ENCODE measurements at regions not wholly inside any gene's neighbourhood (a gene's known extent, or its start where the extent isn't known, plus 50 kb on each side); places are given as distances from the start of the nearest gene placed in this dataset.

- DNase-seq (ENCODE audit: low spot score in 2 of 2), result no peak
- no peak overlapping the region for H3K27ac ChIP-seq
- H3K4me3 ChIP-seq, result no peak overlapping the region
- no peaks in the 10 kb centered on the region for H3K36me3 ChIP-seq
- H3K4me1 ChIP-seq, result no peaks in the 10 kb centered on the region
- TF ChIP-seq CTCF (IDR thresholded peaks at IDR 0.05) (no peak), EP300 (IDR thresholded peaks at IDR 0.05) (no peak), POLR2A (IDR thresholded peaks at IDR 0.05) (no peak)
- WGBS, 2 donors, result 36 to 48% methylated on average over 2 of the region's 2 CpGs
- H3K9me3 ChIP-seq, result no peaks in the 10 kb centered on the region
- H3K27me3 ChIP-seq, result no peaks in the 10 kb centered on the region
These were observed 63.2 kb upstream of the FAM47B start for GRCh38 chrX:34879346-34879745.

GRCh38 chrX:34879886-34880285 lies 62.7 kb upstream of the FAM47B start:
- H3K36me3 ChIP-seq, result no peaks in the 10 kb centered on the region
- no peak overlapping the region for H3K4me3 ChIP-seq
- WGBS, 2 donors, result 72 to 89% methylated on average over 4 of the region's 4 CpGs
- H3K4me1 ChIP-seq, result no peaks in the 10 kb centered on the region
- TF ChIP-seq POLR2A (IDR thresholded peaks at IDR 0.05) (no peak), CTCF (IDR thresholded peaks at IDR 0.05) (no peak), EP300 (IDR thresholded peaks at IDR 0.05) (no peak)
- no peaks in the 10 kb centered on the region for H3K9me3 ChIP-seq
- H3K27ac ChIP-seq, result no peak overlapping the region
- H3K27me3 ChIP-seq, result no peaks in the 10 kb centered on the region
- no peak for DNase-seq (ENCODE audit: low spot score in 2 of 2)

GRCh38 chrX:34880656-34881055 lies 61.9 kb upstream of the FAM47B start:
- no peak for DNase-seq (ENCODE audit: low spot score in 2 of 2)
- Histone ChIP-seq H3K9me3 (no peaks in the 10 kb centered on the region), H3K27me3 (no peaks in the 10 kb centered on the region), H3K4me1 (no peaks in the 10 kb centered on the region), H3K36me3 (no peaks in the 10 kb centered on the region), H3K4me3 (no peak overlapping the region), H3K27ac (no peak overlapping the region)
- WGBS, 2 donors, result 60 to 73% methylated on average over 1 to 2 of the region's 2 CpGs
- no peak for TF ChIP-seq CTCF (IDR thresholded peaks at IDR 0.05)
- TF ChIP-seq POLR2A (IDR thresholded peaks at IDR 0.05), result no peak
- TF ChIP-seq EP300 (IDR thresholded peaks at IDR 0.05), result no peak

- H3K27ac ChIP-seq, result no peak overlapping the region
- WGBS, 2 donors, result 92 to 93% methylated on average over 5 of the region's 5 CpGs
- H3K9me3 ChIP-seq, result no peaks in the 10 kb centered on the region
- no peaks in the 10 kb centered on the region for H3K27me3 ChIP-seq
- TF ChIP-seq CTCF (IDR thresholded peaks at IDR 0.05), result no peak
- no peak for TF ChIP-seq POLR2A (IDR thresholded peaks at IDR 0.05)
- no peak for TF ChIP-seq EP300 (IDR thresholded peaks at IDR 0.05)
- H3K4me3 ChIP-seq, result no peak overlapping the region
- H3K36me3 ChIP-seq, result no peaks in the 10 kb centered on the region
- no peaks in the 10 kb centered on the region for H3K4me1 ChIP-seq
- DNase-seq (ENCODE audit: low spot score in 2 of 2), result no peak
These were observed 60.9 kb upstream of the FAM47B start for GRCh38 chrX:34881671-34882070.

- Histone ChIP-seq H3K27me3 (no peaks in the 10 kb centered on the region), H3K4me1 (no peaks in the 10 kb centered on the region), H3K4me3 (no peak overlapping the region), H3K9me3 (no peaks in the 10 kb centered on the region), H3K36me3 (no peaks in the 10 kb centered on the region), H3K27ac (no peak overlapping the region)
- 61 to 69% methylated on average over 2 of the region's 2 CpGs for WGBS, 2 donors
- TF ChIP-seq CTCF (IDR thresholded peaks at IDR 0.05) (no peak), POLR2A (IDR thresholded peaks at IDR 0.05) (no peak), EP300 (IDR thresholded peaks at IDR 0.05) (no peak)
- DNase-seq (ENCODE audit: low spot score in 2 of 2), result peak in 1 of 2 donors; percentile 4
These were observed 57.8 kb upstream of the FAM47B start for GRCh38 chrX:34884817-34885216.

Data from tibial nerve (tissue), 4 donors.